SH-SY5Y (cell line): ENCODE measurements at regions not wholly inside any gene's neighbourhood (a gene's known extent, or its start where the extent isn't known, plus 50 kb on each side); places are given as distances from the start of the nearest gene placed in this dataset.

Source experiments
- GATA2 ChIP-seq: IDR thresholded peaks from 2 replicates; pipeline ENCODE4 v1.6.1; 2011; ENCODE audit warnings: mild to moderate bottlenecking, low read depth, low read length
- GATA3 ChIP-seq: IDR thresholded peaks from 2 replicates; pipeline ENCODE4 v1.6.1; 2011; ENCODE audit warnings: low read depth, mild to moderate bottlenecking, low read length, moderate library complexity

DNA sequence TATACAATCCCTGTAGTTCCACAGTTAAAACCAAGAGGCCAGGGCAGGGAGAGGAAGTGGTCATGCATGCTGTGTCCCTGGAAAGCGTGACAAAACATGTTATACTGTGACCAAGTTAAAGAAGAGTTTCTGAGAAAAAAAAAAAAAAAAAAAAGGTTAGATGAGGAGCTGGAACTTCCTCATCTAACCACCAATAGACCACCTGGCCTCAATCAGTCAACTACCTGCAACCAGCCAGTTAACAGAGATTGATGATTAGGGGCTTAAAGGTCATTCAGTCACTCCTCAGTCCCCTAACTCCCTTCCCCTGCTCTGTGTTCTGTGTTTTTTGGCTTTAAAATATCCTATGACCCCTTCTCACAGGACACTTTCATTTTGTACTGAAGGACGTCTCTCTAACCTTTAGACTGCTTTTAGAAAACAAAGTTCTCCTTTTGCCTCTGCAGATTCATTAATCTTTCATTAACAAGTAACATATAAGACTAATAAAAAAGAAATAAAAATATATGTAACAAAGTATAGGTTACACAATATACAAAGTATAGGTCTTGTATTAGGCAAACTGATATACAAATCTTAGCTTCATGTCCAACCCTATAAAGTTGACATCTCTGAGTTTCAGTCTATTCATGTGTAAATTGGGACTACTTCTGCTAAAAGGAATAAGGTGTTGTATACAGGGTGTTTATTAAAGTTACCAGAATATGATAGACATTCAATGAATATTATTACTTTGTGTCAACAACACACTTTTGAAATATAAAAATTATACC lies 179.1 kb upstream of the NDST4 start:
- TF ChIP-seq GATA2 (no peak), GATA3 (no peak)
